GM21390 (cell line): ENCODE measurements at regions not wholly inside any gene's neighbourhood (a gene's known extent, or its start where the extent isn't known, plus 50 kb on each side); places are given as distances from the start of the nearest gene placed in this dataset.

Experiments used
- ATAC-seq: cut with Tn5 transposase; IDR thresholded peaks from one replicate; pipeline ENCODE4 v1.9.1; 2021; ENCODE audit not compliant: unreplicated experiment

DNA sequence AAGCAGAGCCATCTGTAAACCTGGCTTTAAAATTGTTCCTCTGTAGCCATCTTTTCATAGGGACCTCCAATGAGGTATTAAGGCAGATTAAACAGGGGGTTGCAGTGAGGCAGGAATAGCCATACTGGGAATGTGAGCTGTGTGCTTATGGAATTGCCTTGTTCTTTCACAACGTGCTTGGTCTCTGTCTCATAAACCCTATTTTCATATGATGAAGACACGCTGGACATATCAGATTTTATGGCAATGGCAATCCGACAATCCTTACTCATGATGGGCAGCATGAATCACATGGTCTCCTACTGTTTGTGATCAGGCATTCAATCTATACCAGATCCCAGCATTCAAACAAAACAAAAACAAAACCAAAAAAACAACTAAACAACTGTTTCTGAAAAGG is 418.9 kb upstream of the NRP1 start:
- ATAC-seq: no peak

DNA sequence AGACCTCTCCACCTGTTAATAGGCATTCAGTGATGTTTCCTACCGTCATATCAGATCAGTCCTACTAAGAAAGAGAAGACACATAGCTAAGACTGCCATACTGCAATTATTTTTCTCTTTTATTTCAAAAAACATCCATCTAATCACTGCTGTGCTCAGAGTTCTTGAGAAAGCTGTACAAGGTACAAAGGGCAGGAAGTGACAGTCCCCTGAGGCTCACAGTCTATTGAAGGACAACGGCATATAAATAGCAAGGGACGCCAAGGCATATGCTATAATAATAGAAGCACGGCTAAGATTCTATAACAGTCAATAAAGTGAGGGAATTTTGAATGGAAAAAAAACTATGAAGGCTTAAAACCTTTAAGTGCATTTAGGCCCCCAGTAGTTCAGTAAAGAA is 415.3 kb upstream of the NRP1 start:
- ATAC-seq: no peak

DNA sequence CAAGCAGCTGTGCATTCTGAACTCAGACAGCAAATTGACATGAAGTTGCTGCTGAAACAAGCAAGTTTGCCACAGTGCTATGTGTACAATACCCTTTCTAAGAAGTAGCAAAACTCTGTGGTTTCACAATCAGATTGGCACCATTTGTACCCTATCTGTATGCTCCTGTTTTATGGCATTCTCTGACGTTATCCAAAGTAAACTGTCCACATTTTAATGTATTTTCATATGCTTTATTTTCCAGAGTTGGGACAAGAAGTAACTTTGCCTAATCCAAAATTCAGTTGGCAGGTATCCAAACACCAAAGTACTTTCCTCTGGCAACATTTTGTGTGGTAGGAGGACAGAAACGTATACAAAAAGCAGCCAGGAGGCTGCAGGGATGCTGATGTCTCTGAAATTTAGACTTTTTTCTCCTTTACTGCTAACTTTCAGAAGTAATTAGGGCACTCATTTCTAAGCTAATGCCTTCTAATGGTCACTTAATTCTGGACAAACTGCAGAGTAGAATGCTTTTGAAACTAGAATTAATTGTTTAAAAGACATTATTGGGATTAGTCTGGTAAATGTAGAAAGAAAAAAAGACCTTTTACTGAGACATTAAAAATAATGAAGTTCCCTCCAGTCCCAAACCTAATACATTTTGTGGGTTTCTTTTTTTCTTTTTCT is 414.7 kb upstream of the NRP1 start:
- no peak for ATAC-seq

DNA sequence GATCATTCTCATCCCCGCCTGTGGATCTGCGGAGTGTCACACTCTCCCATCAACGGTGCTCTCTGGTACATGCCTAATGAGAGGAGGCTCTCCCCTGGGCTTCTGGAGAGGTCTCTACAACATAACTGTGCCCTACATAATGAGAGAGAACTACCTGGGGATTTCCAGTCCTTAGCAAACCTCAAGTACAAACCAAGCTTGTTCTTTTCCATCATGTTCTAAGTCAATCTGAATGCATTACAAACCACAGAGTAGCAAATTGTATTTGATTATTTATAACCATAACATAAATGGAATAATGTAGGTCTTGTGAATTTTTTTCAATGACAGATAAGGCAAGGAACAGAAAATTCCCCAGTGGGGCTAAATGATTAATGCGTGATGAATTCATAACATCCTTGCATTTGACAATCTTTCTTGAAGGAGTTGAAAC is 412.4 kb upstream of the NRP1 start:
- no peak for ATAC-seq

DNA sequence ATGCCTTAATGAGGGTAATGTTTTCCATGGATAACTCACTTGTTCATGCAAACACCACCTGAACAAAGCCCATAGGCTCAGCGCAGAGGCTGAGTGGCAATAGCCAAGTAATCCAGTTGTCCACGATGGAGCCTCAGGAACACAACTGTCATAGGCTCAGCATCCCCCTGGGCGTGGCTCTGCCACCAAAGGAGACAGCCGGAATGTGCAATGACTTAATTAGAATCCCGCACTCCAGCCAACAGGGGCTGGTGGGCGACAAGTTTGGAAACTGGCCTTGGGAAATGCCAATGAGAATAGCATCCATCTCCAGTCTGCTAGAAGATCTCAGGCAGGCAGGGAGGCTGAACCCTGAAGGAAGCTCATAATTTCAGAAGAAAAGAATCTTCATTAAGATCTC is 411.7 kb upstream of the NRP1 start:
- ATAC-seq: no peak

DNA sequence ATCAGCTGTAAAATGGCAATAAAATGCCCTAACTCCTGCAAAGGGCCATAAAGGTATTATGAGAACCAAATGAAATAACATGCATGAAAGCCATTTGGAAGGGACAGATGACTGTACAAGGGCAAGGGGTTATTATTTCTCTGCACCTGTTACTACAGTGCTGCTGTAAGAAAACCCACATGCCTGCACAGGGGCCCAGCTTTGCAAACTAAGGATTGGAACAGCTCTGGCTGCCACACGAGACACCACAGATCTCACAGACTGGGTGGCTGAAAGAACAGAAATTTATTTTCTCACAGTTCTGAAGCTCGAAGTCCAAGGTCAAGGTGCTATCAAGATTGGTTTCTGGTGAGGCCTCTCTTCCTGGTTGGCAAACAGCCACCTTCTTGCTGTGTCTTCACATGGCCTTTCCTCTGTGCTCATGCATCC is 409.0 kb upstream of the NRP1 start:
- ATAC-seq: no peak

DNA sequence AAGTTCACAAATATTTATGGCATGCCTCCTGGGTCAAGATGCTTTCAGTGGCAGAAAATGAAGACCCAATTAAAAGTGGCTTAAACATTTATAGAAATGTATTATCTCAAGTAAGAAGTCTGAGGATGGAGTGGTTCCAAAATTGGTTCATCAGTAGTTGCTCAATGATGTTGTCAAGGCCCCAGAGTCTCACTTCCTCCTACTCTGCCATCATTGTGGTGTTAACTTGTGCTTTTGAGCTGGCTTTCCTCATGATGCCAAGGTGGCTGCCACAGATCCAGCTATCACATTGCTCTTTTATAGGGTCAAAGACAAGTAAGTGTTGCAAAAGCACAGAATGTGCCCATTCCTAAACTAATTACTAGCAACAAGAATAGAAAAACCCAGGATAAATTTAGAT is 404.6 kb upstream of the NRP1 start:
- ATAC-seq: no peak

DNA sequence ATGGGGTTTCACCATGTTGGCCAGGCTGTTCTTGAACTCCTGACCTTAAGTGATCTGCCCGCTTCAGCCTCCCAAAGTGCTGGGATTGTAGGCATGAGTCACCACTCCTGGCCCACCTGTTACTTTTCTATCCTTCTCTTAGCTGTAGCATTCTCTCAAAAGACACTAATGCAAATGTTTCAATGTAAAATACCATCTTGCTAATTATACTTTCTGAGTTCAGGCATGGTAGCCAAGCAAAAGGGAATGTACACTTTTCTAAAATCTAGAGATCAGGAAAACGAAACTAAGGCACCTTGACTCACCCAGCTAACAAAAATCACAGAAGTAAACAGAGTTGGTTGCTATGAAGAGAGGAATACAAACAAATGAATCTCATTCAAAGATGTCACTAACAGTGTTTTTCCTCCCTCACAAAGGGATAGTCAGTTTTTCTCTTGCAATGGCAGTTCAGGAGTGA is 401.0 kb upstream of the NRP1 start:
- ATAC-seq: no peak

DNA sequence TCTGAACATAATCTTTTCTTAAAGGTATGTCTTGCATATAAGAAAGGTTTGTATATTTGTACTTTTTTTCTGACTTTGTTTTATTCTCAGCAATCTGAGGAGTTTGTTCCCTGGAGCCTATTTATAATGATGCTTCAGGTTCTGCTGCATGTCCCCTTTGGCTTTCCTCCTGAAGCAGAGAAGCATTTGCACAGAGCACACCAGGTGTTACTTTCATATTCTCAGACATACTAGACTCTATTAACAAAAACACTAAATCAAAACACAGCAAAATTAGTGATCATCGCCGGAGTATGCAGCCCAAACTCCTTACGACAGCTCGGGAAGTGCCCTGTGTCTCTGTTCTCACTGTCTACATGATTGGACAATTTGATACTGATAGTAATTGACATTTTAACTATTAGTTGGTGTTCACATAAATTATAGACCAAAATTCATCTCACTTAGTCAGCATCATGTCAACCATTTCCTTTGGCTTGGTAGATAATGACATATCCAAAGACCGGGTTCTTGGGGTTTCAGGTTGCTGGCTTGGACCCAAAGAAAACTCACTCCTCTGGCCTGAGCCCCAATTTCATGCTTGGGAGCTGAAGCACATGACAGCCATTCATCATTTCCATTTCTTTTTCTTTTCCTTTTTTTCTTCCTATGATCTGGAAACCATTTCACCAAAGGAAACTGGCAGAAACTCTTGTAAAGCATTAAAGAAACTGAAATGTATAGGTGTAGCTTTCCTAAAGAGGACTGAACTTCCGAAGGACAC is 400.1 kb upstream of the NRP1 start:
- ATAC-seq: no peak

DNA sequence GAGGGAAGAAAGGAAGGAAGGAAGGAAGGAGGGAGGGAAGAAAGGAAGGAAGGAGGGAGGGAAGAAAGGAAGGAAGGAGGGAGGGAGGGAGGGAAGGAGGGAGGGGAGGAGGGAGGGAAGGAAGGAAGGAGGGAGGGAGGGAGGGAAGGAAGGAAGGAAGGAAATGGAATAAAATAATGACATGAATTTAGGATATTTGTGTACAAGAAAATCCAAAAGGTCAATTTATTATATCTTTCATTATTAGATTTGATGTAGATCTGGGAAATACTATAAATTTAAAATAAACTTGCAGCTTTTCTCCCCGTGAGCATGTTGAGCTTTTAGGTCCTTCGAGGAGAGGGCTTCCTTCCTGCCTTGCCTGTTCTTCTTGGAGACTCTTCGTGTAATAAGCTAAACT is 398.6 kb upstream of the NRP1 start:
- no peak for ATAC-seq

DNA sequence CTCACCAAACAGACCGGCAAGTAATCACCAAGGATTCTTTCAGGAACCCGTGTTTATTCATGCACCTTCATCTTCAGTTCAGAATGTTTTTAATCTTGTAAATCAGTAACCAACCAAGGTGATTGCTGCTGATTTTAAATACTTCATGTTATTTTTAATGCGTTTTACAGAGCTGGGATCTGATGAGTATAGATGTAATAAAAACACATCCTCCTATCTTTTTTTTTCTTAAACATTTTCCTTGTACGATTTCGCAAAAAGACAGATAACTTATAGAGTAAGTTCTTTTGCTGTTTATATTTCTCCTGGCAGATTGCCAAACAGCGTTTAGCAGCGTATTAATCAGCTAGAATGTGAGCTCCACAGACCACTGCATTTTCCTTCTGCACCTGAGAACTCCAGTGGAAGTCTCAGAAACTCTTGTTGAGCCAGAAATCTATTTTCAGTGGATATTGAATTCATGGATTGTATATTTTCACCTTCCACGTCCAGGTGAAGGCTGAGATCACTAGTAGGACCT is 397.8 kb upstream of the NRP1 start:
- ATAC-seq: no peak

DNA sequence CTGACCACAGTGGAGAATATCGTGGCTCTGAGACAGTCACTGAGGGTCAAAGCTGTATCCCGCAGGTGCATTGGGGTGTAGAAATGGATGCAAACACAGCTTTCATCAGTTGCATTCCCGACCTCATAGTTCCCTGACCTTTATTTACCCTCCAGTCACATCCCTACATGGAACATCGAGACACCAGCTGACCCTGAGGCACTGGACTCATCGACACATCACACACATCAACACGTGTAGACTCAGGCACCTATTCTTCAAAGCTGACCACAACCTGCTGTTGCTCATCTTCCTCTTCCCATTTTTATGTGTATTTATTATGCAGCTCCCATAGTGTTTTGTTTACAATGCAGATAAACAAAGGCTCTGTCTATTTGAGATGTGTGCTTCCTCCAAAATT is 396.9 kb upstream of the NRP1 start:
- no peak for ATAC-seq

DNA sequence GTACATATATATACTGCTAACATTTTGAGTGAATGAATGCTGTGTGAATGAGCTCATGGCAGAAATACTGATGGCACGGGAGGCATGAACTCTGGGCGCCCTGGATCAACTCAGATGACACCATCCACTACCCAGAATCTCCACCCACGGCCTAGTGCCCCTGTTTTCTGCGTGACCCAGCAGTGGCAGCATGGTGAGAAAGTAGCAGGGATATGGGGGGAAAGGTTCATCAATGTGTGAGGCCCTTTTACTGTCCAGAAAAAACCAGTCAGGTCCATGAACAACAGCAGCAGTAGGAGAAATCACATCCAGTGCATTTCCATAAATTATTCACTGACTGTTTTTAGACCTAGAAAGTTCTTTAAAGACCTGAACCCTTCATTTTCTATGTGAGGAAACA is 391.0 kb upstream of the NRP1 start:
- no peak for ATAC-seq

DNA sequence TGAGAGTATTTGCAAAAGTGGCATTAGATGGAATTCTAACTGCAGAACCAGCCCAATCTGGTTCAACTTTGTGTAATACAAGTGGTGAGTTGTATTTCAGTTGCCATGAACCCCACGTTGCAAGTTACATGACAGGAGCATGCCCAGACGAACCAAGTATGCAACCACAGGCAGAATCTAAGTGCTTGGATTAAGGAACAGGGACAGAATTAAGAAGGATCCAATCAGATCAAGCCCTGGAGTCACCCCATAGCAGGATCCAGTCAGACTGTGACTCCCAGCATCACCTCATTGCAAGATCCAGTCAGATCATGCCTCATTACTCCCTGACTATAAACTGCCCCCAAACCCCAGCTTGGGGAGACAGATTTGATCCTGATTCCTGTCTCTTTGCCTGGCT is 388.7 kb upstream of the NRP1 start:
- ATAC-seq: no peak

DNA sequence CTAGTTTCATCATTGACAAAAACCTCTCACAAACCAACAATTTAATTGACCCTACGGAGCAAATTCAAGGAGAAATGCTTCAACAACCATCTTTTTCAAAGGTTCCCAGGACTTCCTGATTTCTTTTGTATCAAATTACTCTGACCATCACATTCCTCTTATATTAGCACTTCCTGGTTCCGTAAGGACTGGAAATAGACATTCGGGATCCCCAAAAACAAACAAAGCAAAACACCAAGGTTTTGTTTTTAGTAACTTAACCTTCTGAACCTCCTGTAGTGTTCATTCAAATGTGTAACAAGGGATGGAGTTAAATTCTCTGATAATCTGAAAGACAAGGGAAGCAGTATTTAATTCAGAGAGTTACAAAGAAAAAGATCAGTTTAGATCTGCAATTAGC is 387.6 kb upstream of the NRP1 start:
- ATAC-seq: no peak

DNA sequence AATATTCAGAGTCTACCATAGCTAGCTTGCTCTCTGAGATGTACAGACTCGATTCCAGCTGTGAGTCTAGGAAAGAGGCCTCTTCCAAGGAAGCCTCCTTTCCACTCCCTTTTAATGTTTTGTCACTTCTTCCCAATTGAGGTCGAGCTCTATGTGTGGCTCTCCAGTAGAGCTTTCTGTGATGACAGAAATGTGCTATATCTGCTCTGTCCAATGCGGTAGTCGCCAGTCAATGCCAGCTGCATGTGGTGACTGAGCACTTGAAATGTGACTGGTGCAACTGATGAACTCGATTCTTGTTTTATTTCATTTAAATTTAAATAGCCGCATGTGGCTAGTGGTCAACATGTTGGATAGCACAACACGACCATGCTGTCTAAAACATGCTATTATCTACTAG is 387.0 kb upstream of the NRP1 start:
- no peak for ATAC-seq

DNA sequence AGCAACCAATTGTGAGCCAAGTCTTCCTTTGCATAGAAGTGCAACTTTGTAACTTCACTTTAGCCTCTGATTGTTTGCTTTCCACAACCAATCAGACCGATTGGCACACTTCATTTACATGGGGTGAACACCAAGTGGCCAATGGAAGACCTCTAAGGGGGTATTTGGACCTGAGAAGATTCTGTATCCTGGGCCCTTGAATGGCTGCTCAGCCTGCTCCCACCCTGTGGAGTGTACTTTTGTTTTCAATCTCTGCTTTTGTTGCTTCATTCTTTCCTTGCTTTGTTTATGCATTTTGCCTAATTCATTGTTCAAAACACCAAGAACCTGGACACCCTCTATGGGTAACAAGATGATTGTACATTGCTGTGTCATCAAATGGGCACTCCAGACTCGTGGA is 385.7 kb upstream of the NRP1 start:
- ATAC-seq: no peak

DNA sequence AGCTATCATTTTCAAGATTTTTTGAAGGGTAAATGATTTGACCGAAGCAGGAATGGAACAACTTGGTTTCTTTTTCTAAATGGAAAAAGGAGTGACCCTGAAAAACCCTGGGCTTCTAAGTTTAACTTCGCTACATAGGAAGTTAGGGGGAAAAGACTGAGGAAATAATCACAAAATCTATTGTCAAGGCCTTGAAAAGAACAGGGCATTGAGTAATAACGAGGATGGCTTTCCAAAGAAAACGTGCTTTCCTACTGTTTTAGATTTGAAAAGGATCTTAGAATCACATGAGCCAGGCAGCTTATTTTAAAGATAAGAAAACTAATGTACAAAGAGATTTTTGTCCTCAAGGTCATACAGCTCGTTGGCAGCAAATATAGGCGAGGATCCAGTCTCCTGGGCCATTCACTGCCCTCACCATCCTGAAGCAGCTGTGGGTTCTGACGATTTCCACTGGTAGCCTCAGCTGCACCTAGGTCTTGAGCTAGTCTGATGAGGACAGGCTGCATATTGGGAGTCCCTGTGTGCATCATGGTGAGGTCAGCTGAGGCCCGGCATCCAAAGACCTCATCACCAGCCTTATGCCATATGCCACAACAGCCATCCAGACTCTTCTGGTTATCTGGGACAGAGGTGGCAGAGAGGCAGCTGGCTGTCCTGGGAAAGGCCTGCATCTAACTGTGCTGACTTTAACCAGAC is 384.7 kb upstream of the NRP1 start:
- no peak for ATAC-seq

DNA sequence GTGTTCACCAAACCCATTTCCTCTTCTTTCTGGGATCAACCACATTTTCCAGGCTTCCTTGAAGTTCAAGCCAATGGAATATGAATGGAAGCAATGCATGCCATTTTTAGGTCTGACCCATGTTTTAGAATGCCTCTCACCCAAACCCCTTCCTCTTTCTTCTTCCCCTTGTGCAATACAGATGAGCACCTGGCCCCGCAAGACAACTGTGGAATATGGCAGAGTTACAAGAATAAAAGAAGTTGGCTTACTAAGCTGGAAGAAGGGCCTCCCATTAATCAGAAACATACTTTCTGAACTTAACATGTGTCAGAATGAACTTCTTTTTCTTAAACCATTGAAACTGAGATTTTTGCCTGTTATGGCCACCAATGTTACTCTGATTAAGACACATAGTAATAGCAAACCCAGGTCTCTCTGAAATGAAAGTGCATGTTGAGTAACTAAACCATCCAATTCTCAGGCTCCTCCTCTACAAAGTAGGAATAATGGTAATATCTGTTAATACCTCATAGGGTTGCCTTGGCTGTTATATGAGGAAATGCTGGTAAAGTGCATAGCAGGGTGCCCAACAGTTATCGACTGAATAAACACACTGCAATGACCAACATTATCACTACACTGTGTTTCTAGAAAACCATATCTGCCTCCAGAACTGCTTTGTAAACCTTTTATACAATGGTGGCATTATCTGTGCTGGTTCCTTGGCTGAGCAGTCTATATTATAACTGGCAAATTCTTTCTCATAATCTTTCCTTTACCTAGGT is 382.2 kb upstream of the NRP1 start:
- ATAC-seq: no peak

DNA sequence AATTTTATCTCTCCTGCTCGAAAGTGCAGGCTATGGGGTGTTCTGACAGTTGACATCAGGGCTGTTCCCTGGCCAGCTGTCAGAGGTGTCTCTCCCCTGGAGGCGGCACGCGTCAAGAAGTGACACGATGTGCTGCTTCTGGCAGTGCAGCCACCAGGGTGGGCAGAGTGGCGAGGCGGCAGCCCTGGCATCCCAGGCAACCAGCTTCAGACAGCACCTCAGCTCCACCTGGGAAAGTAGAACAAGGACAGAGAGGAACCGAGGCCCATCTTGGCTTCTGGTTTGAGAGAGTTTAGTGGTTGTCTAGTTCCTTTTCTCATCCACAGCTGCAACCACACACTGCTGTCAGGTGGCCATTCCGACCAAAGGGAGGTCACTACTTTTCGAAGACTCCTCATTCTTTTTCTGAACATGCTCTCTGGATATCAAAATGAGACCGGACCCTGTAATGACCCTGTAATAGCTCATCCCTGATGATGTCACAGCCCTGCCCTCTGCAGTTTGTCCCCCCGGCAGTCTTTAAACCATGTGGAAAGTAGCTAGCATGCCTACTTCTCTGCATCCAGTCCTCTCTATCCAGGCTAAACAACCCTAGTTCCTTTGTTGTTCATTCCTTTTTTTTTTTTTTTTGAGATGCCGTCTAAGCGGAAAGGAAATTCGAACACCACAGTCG is 381.0 kb upstream of the NRP1 start:
- ATAC-seq: no peak

DNA sequence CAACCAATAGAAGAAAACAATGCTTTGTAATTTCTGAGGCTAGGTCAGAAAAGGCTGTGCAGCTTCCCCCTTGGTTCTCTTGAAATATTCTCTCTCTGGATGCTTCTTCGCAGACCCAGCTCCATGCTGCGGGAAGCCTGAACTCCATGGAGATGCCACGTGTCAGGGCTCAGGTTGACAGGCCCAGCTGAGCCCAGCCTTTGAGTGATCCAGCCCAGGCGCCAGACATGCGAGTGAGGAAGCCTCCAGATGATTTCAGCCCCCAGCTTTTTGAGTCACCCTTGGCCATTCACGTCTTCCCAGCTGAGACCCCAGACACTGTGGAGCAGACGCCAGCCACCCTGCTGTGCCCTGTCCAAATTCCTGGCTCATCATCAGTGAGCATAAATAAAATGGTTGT is 378.4 kb upstream of the NRP1 start:
- ATAC-seq: no peak
